GM18951 (cell line): ENCODE measurements at regions not wholly inside any gene's neighbourhood (a gene's known extent, or its start where the extent isn't known, plus 50 kb on each side); places are given as distances from the start of the nearest gene placed in this dataset.

Experiments used
- POLR2A ChIP-seq: IDR thresholded peaks from 4 replicates; pipeline ENCODE4 v1.6.1; 2011; ENCODE audit warnings: mild to moderate bottlenecking; ENCODE audit not compliant: insufficient read length, insufficient read depth; ENCODE audit errors: extremely low read depth
- in situ Hi-C: fragments of 300-500 bp; cut with MboI; formaldehyde crosslinking; loops from one replicate; pipeline ENCODE4 v1.12.0; 2022; ENCODE audit warnings: low sequenced_read_pairs, mixed read lengths, inconsistent platforms; ENCODE audit not compliant: unreplicated experiment

DNA sequence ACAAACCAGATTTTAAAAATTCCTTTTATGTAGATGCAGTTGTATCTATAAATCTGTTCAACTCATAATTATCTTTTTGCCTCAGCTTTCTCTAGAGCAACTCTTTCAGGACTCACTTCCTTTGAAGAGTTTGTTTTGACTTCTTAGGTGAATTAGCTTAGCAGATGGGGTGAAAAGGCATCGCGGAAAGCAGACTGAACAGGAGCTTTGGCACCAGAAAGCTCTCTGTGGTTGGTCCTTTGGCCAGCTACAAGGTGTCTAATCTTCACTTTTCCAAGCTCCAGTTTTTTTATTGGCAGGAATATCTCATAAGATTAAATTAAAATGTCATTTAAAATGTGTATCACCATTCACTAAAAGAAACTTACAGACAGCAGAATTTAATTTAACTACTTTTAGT lies 60.6 kb upstream of the KLF12 start:
- no peak for TF ChIP-seq POLR2A
- in situ Hi-C loops, result no loop called here

DNA sequence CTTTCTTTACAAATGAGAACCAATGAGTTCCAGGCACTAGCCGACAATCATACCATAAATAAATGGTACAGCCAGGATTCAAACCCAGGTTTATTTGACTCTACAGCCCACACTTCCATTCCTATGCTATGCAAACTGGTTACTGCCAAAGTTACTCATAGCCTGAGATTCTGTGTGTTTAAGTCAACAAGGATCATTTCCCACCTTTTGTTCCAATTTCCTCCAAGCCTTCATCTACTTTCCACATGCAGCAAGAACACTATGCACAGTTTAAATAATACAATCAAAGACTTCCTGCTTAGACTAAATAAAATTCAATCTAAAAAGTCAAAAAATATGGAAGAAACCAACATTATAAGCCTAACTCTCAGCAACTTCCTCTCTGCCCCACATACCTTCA lies 59.2 kb upstream of the KLF12 start:
- in situ Hi-C loops, result no loop called here

DNA sequence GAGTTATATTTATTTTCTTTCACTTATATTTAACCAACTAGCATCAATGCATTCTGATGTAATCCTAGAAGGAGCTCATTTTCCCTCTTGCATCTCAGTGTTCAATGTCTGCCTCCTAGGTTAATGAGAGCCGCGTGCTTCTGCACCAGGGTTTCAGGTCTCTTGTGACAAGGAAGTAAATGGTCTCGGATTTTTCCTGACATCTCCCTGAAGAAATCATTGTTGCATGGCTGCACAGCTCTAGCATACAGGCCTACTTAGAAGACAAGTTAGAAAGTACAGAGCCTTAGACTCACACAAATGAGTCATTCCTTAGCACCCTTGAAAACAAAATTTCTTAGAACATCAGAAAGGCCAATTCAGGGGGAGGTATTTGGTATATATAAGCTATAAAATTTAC lies 57.2 kb upstream of the KLF12 start:
- in situ Hi-C loops, result no loop called here
- TF ChIP-seq POLR2A, result no peak

More for the DNA sequence above, 59.2 kb upstream of the KLF12 start:
- TF ChIP-seq POLR2A, result no peak

GRCh38 chr13:74190999-74191398 lies 56.8 kb upstream of the KLF12 start:
- in situ Hi-C loops, result no loop called here
- no peak for TF ChIP-seq POLR2A

- TF ChIP-seq POLR2A, result no peak
- in situ Hi-C loops, result no loop called here
These were observed 53.4 kb upstream of the KLF12 start for GRCh38 chr13:74187564-74187963.

GRCh38 chr13:74184283-74184682 lies 50.1 kb upstream of the KLF12 start:
- no peak for TF ChIP-seq POLR2A
- in situ Hi-C loops, result no loop called here
